GM23338 (cell line): ENCODE measurements at regions not wholly inside any gene's neighbourhood (a gene's known extent, or its start where the extent isn't known, plus 50 kb on each side); places are given as distances from the start of the nearest gene placed in this dataset.

Experiments
- ATAC-seq: fragments of 200-7000 bp; cut with Tn5 transposase; 3 replicates; pipeline ENCODE4 v1.9.1; 2020
- DNase-seq: peaks from one replicate; pipeline ENCODE4 v3.0.0-alpha.2; 2015; ENCODE audit warnings: low spot score
- H2AFZ ChIP-seq: fragments of 200-600 bp; sonication (generic); 2 replicates; pipeline ENCODE4 v1.8.0; 2016; ENCODE audit warnings: antibody characterized with exemption, mild to moderate bottlenecking, moderate library complexity
- H3F3A ChIP-seq: fragments of 200-600 bp; sonication (generic); replicated peaks from 2 replicates; pipeline ENCODE4 v1.8.0; 2017; ENCODE audit warnings: antibody characterized with exemption, mixed run types, low read depth
- H3K27ac ChIP-seq: fragments of 200-600 bp; sonication (generic); 2 replicates; pipeline ENCODE4 v1.6.1; 2016; ENCODE audit warnings: low read depth
- H3K27me3 ChIP-seq: fragments of 200-600 bp; sonication (generic); 2 replicates; pipeline ENCODE4 v1.8.0; 2016; ENCODE audit warnings: mild to moderate bottlenecking, mixed run types, moderate library complexity; ENCODE audit not compliant: insufficient read depth
- H3K36me3 ChIP-seq: fragments of 200-600 bp; sonication (generic); 2 replicates; pipeline ENCODE4 v1.8.0; 2016; ENCODE audit warnings: mild to moderate bottlenecking; ENCODE audit not compliant: insufficient read depth
- H3K4me1 ChIP-seq: fragments of 200-600 bp; sonication (generic); 2 replicates; pipeline ENCODE4 v1.8.0; 2016; ENCODE audit warnings: mild to moderate bottlenecking, moderate library complexity; ENCODE audit not compliant: insufficient read depth
- H3K4me2 ChIP-seq: fragments of 200-600 bp; sonication (generic); 2 replicates; pipeline ENCODE4 v1.7.1; 2017; ENCODE audit warnings: mixed run types
- H3K4me3 ChIP-seq: fragments of 200-600 bp; sonication (generic); 2 replicates; pipeline ENCODE4 v1.6.1; 2016; ENCODE audit warnings: mixed run types
- H3K79me2 ChIP-seq: fragments of 200-600 bp; sonication (generic); replicated peaks from 2 replicates; pipeline ENCODE4 v1.8.0; 2017; ENCODE audit warnings: mild to moderate bottlenecking; ENCODE audit not compliant: insufficient read depth
- H3K9me2 ChIP-seq: fragments of 200-600 bp; sonication (generic); 2 replicates; pipeline ENCODE4 v1.8.0; 2017; ENCODE audit not compliant: insufficient read depth
- H4K20me1 ChIP-seq: fragments of 200-600 bp; sonication (generic); replicated peaks from 2 replicates; pipeline ENCODE4 v1.8.0; 2017; ENCODE audit warnings: mild to moderate bottlenecking; ENCODE audit not compliant: insufficient read depth
- H3K27ac Mint-ChIP-seq: 2 replicates; pipeline ENCODE4 v1.8.0; 2020; ENCODE audit warnings: inconsistent platforms, mild to moderate bottlenecking, moderate library complexity, mixed read lengths
- H3K27me3 Mint-ChIP-seq: 3 replicates; pipeline ENCODE4 v1.8.0; 2022; ENCODE audit warnings: low read depth, mild to moderate bottlenecking, moderate library complexity, mixed read lengths, inconsistent platforms; ENCODE audit not compliant: insufficient read depth, poor library complexity
- H3K36me3 Mint-ChIP-seq: 3 replicates; pipeline ENCODE4 v1.8.0; 2021; ENCODE audit warnings: low read depth, mild to moderate bottlenecking, inconsistent platforms, moderate library complexity, mixed read lengths
- H3K4me1 Mint-ChIP-seq: 3 replicates; pipeline ENCODE4 v1.8.0; 2020; ENCODE audit warnings: mild to moderate bottlenecking, inconsistent platforms, mixed read lengths
- H3K4me3 Mint-ChIP-seq: 3 replicates; pipeline ENCODE4 v1.8.0; 2021; ENCODE audit warnings: moderate library complexity, mild to moderate bottlenecking, inconsistent platforms, mixed read lengths
- H3K9me3 Mint-ChIP-seq: 3 replicates; pipeline ENCODE4 v1.8.0; 2020; ENCODE audit warnings: moderate library complexity, mild to moderate bottlenecking, inconsistent platforms, mixed read lengths
- ETS1 ChIP-seq: IDR thresholded peaks from 2 replicates; pipeline ENCODE4 v1.6.1; 2016; ENCODE audit warnings: antibody characterized with exemption
- EZH2 ChIP-seq: fragments of 200-600 bp; sonication (generic); IDR thresholded peaks from one replicate; pipeline ENCODE4 v1.8.0; 2017; ENCODE audit warnings: antibody characterized with exemption, mild to moderate bottlenecking, low read depth; ENCODE audit not compliant: unreplicated experiment
- JUNB ChIP-seq: IDR thresholded peaks from one replicate; pipeline ENCODE4 v1.6.1; 2016; ENCODE audit warnings: antibody characterized with exemption; ENCODE audit not compliant: unreplicated experiment
- NANOG ChIP-seq: IDR thresholded peaks from 2 replicates; pipeline ENCODE4 v1.6.1; 2016; ENCODE audit warnings: antibody characterized with exemption, borderline replicate concordance
- ZNF114 ChIP-seq: fragments of 250-450 bp; sonication (Bioruptor Pico); IDR thresholded peaks from 2 replicates; pipeline ENCODE4 v1.5.0; 2020; ENCODE audit warnings: mild to moderate bottlenecking, moderate library complexity
- TF ChIP-seq, protein P1 (sequence below): fragments of 250-450 bp; sonication (Bioruptor Pico); IDR thresholded peaks from 2 replicates; pipeline ENCODE4 v1.5.0; 2020; ENCODE audit warnings: mild to moderate bottlenecking, moderate library complexity

DNA sequence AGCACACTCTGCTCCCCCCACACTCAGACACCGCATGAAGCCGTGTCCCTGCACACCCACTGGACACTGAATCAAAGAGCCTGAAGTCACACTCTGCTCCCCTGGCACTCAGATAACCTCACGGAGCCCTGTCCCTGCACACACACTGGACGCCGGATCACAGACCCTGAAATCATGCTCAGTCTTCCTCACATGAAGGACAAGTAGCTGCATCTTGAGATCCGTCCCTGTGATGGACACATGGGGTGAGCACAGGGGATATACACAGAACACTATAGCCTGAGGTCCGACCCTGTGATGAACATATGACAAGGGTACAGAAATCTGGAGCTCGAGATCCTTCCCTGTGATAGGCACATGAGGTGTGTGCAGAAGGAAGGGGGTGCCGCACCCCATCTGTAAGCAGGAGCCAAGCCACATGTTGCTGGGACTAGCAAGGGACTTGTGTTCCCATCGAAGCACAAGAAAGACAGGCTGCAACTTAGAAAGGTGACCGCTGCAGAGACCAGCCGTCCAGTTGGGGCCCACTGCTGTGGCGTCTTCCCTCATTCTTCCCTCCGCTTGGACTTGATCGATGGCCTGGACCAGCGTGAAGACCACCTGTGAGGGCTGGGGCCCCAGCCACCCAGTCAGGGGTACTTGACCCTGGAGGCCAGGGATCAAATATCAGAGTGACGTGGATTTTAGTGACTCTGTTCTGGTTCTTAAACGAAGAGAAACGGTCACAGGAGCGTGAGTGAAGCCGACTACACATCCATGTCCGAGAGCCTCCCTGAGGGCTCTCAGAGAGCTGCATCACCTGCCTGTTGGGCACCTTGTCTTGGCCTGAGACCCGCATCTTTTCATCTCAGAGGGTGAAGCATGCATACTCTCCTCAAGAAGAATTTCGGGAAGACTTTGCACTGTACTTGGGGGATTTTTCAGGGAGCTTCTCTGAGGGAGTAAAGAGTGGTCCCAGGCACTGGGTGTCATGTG, 391.7 kb upstream of the SALL3 start (continued):
- TF ChIP-seq, protein P1, sequence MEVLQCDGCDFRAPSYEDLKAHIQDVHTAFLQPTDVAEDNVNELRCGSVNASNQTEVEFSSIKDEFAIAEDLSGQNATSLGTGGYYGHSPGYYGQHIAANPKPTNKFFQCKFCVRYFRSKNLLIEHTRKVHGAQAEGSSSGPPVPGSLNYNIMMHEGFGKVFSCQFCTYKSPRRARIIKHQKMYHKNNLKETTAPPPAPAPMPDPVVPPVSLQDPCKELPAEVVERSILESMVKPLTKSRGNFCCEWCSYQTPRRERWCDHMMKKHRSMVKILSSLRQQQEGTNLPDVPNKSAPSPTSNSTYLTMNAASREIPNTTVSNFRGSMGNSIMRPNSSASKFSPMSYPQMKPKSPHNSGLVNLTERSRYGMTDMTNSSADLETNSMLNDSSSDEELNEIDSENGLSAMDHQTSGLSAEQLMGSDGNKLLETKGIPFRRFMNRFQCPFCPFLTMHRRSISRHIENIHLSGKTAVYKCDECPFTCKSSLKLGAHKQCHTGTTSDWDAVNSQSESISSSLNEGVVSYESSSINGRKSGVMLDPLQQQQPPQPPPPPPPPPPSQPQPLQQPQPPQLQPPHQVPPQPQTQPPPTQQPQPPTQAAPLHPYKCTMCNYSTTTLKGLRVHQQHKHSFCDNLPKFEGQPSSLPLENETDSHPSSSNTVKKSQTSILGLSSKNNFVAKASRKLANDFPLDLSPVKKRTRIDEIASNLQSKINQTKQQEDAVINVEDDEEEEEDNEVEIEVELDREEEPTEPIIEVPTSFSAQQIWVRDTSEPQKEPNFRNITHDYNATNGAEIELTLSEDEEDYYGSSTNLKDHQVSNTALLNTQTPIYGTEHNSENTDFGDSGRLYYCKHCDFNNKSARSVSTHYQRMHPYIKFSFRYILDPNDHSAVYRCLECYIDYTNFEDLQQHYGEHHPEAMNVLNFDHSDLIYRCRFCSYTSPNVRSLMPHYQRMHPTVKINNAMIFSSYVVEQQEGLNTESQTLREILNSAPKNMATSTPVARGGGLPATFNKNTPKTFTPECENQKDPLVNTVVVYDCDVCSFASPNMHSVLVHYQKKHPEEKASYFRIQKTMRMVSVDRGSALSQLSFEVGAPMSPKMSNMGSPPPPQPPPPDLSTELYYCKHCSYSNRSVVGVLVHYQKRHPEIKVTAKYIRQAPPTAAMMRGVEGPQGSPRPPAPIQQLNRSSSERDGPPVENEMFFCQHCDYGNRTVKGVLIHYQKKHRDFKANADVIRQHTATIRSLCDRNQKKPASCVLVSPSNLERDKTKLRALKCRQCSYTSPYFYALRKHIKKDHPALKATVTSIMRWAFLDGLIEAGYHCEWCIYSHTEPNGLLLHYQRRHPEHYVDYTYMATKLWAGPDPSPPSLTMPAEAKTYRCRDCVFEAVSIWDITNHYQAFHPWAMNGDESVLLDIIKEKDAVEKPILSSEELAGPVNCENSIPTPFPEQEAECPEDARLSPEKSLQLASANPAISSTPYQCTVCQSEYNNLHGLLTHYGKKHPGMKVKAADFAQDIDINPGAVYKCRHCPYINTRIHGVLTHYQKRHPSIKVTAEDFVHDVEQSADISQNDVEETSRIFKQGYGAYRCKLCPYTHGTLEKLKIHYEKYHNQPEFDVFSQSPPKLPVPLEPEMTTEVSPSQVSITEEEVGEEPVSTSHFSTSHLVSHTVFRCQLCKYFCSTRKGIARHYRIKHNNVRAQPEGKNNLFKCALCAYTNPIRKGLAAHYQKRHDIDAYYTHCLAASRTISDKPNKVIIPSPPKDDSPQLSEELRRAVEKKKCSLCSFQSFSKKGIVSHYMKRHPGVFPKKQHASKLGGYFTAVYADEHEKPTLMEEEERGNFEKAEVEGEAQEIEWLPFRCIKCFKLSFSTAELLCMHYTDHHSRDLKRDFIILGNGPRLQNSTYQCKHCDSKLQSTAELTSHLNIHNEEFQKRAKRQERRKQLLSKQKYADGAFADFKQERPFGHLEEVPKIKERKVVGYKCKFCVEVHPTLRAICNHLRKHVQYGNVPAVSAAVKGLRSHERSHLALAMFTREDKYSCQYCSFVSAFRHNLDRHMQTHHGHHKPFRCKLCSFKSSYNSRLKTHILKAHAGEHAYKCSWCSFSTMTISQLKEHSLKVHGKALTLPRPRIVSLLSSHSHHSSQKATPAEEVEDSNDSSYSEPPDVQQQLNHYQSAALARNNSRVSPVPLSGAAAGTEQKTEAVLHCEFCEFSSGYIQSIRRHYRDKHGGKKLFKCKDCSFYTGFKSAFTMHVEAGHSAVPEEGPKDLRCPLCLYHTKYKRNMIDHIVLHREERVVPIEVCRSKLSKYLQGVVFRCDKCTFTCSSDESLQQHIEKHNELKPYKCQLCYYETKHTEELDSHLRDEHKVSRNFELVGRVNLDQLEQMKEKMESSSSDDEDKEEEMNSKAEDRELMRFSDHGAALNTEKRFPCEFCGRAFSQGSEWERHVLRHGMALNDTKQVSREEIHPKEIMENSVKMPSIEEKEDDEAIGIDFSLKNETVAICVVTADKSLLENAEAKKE (CRISPR knock-in tag) = no peak
- TF ChIP-seq JUNB (no peak), NANOG (no peak), ZNF114 (CRISPR knock-in tag) (no peak)

GRCh38 chr18:78589916-78590437, 389.6 kb upstream of the SALL3 start:
- TF ChIP-seq EZH2 = no peak
- TF ChIP-seq ETS1 = no peak
- Mint-ChIP-seq H3K36me3 (peaks cover 21% of the 10 kb centered on the region; the same call in 2 of the 3 replicates), H3K27ac (no peak overlapping the region), H3K4me1 (no peaks in the 10 kb centered on the region; the same call in 1 of the 3 replicates), H3K4me3 (no peak overlapping the region), H3K27me3 (peaks cover 2% of the 10 kb centered on the region), H3K9me3 (peaks cover 95% of the 10 kb centered on the region)
- H3K4me2 ChIP-seq = no peak overlapping the region
- H2AFZ ChIP-seq = no peak overlapping the region
- H3K36me3 ChIP-seq = peaks cover 4% of the 10 kb centered on the region; the same call in 1 of the 2 replicates
- no peak overlapping the region for H3K27ac ChIP-seq
- no peak overlapping the region for H3K4me3 ChIP-seq
- ATAC-seq (no peak), DNase-seq (no peak)
- H3K27me3 ChIP-seq = no peaks in the 10 kb centered on the region
- no peaks in the 10 kb centered on the region for H3K9me2 ChIP-seq
- H3K79me2 ChIP-seq = no peaks in the 10 kb centered on the region
- peaks cover 8% of the 10 kb centered on the region for H3K4me1 ChIP-seq
- H4K20me1 ChIP-seq = no peaks in the 10 kb centered on the region
- H3F3A ChIP-seq = no peaks in the 10 kb centered on the region
